Muscle of leg (tissue), 3 donors: ENCODE measurements at regions not wholly inside any gene's neighbourhood (a gene's known extent, or its start where the extent isn't known, plus 50 kb on each side); places are given as distances from the start of the nearest gene placed in this dataset.

ENCODE experiments used
- DNase-seq: peaks from one replicate; pipeline ENCODE4 v3.0.0; 2013
- H3K27ac ChIP-seq: one replicate; pipeline ENCODE4 v1.5.1; 2013; ENCODE audit warnings: mild to moderate bottlenecking, low read length, control low read depth
- H3K27me3 ChIP-seq: one replicate; pipeline ENCODE4 v1.6.1; 2013; ENCODE audit warnings: low read length; ENCODE audit not compliant: control insufficient read depth, insufficient read depth
- H3K36me3 ChIP-seq: one replicate; pipeline ENCODE4 v1.6.1; 2013; ENCODE audit warnings: low read length; ENCODE audit not compliant: control insufficient read depth, insufficient read depth
- H3K4me1 ChIP-seq: one replicate; pipeline ENCODE4 v1.6.1; 2013; ENCODE audit warnings: low read length; ENCODE audit not compliant: control insufficient read depth, insufficient read depth
- H3K4me3 ChIP-seq: one replicate; pipeline ENCODE4 v1.5.1; 2013; ENCODE audit warnings: low read length, control low read depth
- H3K9me3 ChIP-seq: replicated peaks from 2 replicates; pipeline ENCODE4 v1.6.1; 2013; ENCODE audit warnings: low read depth, low read length; ENCODE audit not compliant: control insufficient read depth
- WGBS: methylation state at CpG from one replicate; pipeline ENCODE4 v1.1.5; 2013; ENCODE audit warnings: missing lambda C conversion rate; ENCODE audit not compliant: insufficient coverage; 5-methylcytosine and 5-hydroxymethylcytosine counted together

DNA sequence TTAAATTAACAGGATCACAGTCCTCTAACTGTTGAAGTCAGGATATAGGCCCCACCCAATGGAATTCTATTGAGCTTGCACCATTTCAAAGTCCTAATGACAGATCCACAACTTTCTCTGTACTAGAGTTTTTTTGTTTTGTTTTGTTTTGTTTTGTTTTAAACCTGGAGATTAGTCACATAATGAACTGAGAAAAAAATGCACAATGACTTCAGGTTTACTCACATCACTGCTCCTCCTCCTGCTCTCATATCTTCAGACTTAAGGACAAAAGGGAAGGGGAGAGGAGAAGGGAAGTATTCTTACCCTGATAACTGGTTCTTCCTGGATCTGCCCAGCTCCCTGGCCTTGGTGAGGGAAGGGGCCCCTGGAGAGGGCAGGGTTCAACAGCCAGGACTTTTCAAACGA, 208.2 kb upstream of the EPHA4 start:
- DNase-seq, result no peak
- no peak overlapping the region for H3K27ac ChIP-seq
- no peaks in the 10 kb centered on the region for H3K9me3 ChIP-seq
- H3K36me3 ChIP-seq, result no peaks in the 10 kb centered on the region
- no peaks in the 10 kb centered on the region for H3K4me1 ChIP-seq
- H3K27me3 ChIP-seq, result no peaks in the 10 kb centered on the region
- WGBS, result no CpG with 5 or more reads among the region's 1 CpG
- H3K4me3 ChIP-seq, result no peak overlapping the region

DNA sequence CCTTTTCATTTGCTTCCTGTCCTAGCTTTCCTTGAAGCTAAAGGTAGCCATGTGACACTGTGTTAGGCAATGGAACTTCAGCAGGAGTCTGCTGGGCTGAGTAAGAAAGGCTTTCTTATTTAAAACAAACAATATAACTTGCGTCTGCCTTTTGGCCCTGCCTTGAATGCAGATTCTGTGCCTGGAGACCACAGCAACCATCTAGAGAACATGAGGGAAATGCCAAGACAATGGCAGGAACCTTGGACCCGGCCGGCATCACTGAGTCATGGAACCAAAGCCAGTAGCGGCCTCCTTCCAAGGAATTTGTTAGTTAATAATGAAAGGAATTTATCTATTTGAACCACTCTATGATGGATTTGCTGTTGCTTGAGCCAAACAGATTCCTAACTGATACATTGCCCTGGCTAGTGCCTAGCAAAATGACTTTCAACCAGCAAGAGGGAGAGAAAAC, 207.5 kb upstream of the EPHA4 start:
- Histone ChIP-seq H3K4me1 (no peaks in the 10 kb centered on the region), H3K27ac (no peak overlapping the region), H3K4me3 (no peak overlapping the region), H3K9me3 (no peaks in the 10 kb centered on the region), H3K27me3 (no peaks in the 10 kb centered on the region), H3K36me3 (no peaks in the 10 kb centered on the region)
- no peak for DNase-seq
- WGBS, result no CpG with 5 or more reads among the region's 4 CpGs

DNA sequence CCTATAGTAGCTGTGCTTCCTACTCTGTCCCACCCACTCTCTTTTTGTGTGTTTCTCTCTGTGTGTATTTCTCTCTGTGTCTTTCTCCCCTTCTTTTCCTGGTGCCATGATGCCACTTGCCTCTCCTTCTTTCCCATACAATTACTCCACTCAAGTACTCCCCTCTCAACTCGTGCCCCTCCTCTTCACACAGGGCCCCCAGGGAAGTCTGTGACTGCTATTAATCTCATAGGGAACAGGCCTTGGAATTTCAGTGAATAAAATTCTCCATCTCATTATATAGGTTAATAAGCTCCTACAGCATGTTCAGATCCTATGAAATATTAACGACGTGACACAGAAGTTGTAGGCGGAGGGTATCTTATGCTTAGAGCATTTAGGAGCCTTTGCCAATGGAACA, 205.9 kb upstream of the EPHA4 start:
- 50% methylated on average over 1 of the region's 4 CpGs for WGBS
- Histone ChIP-seq H3K4me1 (no peaks in the 10 kb centered on the region), H3K9me3 (no peaks in the 10 kb centered on the region), H3K27ac (no peak overlapping the region), H3K27me3 (no peaks in the 10 kb centered on the region), H3K4me3 (no peak overlapping the region), H3K36me3 (no peaks in the 10 kb centered on the region)
- DNase-seq, result no peak

DNA sequence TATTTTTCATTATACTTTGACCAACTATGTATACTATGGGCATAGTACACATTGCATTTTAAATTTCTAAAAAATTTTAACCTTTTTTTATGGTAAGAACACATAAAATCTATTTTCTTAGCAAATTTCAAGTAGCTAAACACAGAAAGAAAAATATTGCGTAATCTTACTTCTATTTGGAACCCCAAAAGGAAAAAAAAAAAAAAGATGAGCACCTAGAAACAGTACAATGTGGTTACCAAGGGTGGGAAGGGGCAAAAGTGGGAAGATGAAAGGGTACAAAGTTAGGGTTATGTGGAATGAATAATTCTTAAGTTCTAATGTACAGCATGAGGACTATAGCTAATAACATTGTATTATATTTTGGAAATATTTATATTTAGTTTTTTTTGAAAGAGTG, 205.0 kb upstream of the EPHA4 start:
- Histone ChIP-seq H3K36me3 (no peaks in the 10 kb centered on the region), H3K27ac (no peak overlapping the region), H3K4me3 (no peak overlapping the region), H3K9me3 (no peaks in the 10 kb centered on the region), H3K27me3 (no peaks in the 10 kb centered on the region), H3K4me1 (no peaks in the 10 kb centered on the region)
- WGBS, result no CpG with 5 or more reads among the region's 1 CpG
- DNase-seq, result no peak

DNA sequence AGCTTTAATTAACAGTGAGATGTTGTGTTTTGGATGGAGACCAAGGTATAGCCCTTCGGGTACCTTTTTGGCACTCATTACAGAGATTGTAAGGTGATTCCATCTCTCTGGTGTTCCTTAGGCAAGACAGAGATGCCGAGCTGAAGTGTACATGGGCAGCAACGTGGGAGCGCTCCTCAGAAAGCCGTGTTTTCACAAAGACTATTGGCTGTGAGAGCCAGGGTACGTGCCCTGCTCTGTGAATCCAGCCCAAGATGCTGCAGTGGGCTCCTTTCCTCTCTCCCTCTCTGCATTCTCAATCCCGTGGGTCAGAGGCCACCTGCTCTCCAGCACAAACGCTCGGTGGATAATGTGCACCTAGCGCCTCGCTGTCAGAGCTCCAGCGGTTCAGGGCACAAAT, 203.0 kb upstream of the EPHA4 start:
- DNase-seq, result no peak
- 56% methylated on average over 10 of the region's 12 CpGs for WGBS
- Histone ChIP-seq H3K9me3 (no peaks in the 10 kb centered on the region), H3K4me1 (no peaks in the 10 kb centered on the region), H3K36me3 (no peaks in the 10 kb centered on the region), H3K4me3 (no peak overlapping the region), H3K27me3 (no peaks in the 10 kb centered on the region), H3K27ac (no peak overlapping the region)

DNA sequence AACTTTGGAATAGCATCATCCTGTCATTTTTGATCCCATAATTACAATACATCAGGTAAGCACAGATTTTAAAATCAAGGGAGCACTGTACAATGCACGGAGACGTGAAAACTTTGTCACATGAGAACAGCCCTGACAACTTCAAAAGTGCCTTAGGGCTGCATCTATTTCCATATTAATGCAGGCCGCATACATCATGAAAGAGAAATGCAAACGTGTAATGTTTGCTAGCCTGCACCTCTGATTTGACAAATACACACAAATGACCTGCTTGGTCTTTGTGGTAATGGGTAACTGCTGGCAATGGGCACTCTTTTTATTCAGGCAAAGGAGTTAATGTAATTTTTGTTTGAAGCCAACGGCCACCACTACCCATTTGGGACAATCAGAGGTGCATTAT, 202.0 kb upstream of the EPHA4 start:
- H3K4me1 ChIP-seq, result no peaks in the 10 kb centered on the region
- no peak for DNase-seq
- no peaks in the 10 kb centered on the region for H3K9me3 ChIP-seq
- no peak overlapping the region for H3K27ac ChIP-seq
- no peaks in the 10 kb centered on the region for H3K27me3 ChIP-seq
- no peaks in the 10 kb centered on the region for H3K36me3 ChIP-seq
- no peak overlapping the region for H3K4me3 ChIP-seq
- whole genome bisulfite sequencing, result 92% methylated on average over 3 of the region's 5 CpGs

DNA sequence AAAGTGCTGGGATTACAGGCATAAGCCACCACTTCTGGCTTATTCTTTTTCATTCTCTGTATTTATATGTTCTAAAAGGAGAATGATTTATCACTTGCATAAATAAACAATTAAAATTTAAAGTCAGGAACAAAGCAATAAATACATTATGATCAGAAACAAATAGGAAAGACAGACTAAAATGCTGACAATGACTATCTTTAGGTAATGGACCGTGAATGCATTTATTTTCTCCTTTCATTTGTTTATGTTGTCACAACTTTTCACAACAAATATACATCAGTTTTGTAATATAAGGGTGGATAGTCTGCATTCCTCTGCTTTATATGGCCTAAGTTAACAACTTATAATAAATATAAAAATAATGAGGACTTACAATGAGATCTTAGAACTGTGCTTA, 199.2 kb upstream of the EPHA4 start:
- Histone ChIP-seq H3K9me3 (no peaks in the 10 kb centered on the region), H3K4me3 (no peak overlapping the region), H3K27me3 (no peaks in the 10 kb centered on the region), H3K36me3 (no peaks in the 10 kb centered on the region), H3K27ac (no peak overlapping the region), H3K4me1 (no peaks in the 10 kb centered on the region)
- DNase-seq, result no peak
- no CpG with 5 or more reads among the region's 1 CpG for WGBS

DNA sequence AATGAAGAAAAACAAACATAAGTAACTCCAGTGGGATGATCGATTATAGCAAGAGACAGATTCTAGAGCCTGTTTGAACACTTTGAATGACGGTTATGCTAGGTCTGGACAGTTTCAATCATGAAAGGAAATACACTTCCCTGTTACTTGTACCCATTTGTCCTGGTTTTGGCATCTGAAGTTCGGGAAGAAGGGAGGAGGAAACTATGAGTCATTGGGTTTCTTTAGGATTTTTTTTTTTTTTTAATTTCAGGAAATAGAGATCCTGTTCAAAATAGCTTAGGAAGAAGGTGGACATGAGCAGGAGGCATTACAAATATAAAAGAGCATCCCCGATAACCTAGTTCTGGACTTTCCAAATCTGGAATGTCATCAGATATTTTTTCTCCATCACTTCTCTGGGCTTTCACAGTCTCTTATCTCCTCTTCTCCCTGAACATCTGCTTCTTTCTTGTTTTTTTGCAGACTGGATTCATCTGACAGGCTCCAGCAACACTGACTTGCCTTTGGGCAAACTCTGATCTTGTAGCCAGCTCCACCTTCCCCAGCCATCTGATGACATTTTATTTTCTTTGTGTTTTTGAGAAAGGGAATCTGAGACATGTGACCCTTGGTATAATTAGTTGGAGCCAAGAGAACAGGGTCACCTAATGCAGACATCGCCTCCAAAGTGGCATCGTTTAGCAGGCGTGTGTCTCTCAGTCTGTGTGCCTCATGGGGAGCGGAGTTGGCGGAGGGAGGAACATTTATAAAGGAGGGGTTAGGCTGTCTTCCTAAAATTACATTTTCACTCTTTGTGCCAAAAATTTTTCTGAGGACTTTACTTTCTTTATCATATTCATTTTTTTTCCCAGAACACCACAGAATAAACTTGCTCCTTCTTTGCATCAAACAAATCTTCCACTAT, 195.3 kb upstream of the EPHA4 start:
- no peaks in the 10 kb centered on the region for H3K27me3 ChIP-seq
- 66% methylated on average over 3 of the region's 9 CpGs for WGBS
- no peak for DNase-seq

DNA sequence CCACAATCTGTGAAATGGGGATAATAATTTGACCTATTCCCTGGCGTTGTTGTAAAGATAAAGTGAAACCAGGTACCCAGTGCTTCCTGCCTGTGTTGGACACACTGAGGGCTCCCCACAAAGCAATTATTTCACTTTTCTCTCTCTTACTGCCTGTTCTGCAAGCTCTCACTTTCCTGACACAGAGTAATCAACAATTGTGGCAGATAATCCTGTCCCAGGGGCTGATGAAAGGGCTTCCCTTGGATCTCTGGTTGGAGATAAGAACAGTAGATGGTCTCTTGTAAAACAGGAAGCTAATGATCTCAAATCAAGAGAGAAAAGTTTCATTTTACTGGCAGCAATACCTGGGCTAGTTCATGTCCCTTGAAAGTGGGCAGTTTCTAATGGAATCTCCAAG, 190.4 kb upstream of the EPHA4 start:
- Histone ChIP-seq H3K4me1 (no peaks in the 10 kb centered on the region), H3K4me3 (no peak overlapping the region), H3K36me3 (no peaks in the 10 kb centered on the region), H3K9me3 (no peaks in the 10 kb centered on the region), H3K27ac (no peak overlapping the region), H3K27me3 (no peaks in the 10 kb centered on the region)
- WGBS, result 80% methylated on average over 1 of the region's 1 CpG
- no peak for DNase-seq

More for the DNA sequence above, 195.3 kb upstream of the EPHA4 start:
- H3K4me1 ChIP-seq, result no peaks in the 10 kb centered on the region
- H3K4me3 ChIP-seq, result no peak overlapping the region
- no peak overlapping the region for H3K27ac ChIP-seq
- H3K9me3 ChIP-seq, result no peaks in the 10 kb centered on the region
- no peaks in the 10 kb centered on the region for H3K36me3 ChIP-seq

DNA sequence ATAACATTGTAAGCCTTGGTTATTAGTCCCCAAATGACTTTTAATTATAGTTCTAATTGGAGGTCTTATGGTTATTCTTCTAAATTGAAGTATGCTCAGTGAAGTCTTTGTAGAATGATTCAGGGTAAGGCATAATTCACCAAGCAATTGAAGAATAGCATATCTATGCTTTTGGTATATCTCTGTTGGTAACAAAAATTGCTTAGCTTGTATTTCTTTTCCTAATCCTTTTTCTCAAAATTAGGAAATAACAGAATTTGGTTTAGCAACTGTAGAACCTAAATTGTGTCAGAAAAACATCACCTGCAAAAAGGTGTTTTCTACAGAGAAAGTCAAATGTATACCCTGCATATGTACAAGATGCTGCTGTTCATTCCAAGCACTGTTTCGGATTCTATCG, 189.2 kb upstream of the EPHA4 start:
- H3K27me3 ChIP-seq, result no peaks in the 10 kb centered on the region
- no peaks in the 10 kb centered on the region for H3K36me3 ChIP-seq
- DNase-seq, result no peak
- no peaks in the 10 kb centered on the region for H3K4me1 ChIP-seq
- no peak overlapping the region for H3K4me3 ChIP-seq
- WGBS, result no CpG with 5 or more reads among the region's 2 CpGs
- no peak overlapping the region for H3K27ac ChIP-seq
- no peaks in the 10 kb centered on the region for H3K9me3 ChIP-seq
